Kidney epithelial cell (primary cell): ENCODE measurements at regions not wholly inside any gene's neighbourhood (a gene's known extent, or its start where the extent isn't known, plus 50 kb on each side); places are given as distances from the start of the nearest gene placed in this dataset.

Experiments used
- DNase-seq: peaks from one replicate; pipeline ENCODE4 v3.0.0-alpha.2; 2010; ENCODE audit warnings: low read depth
- H3K27me3 ChIP-seq: 2 replicates; pipeline ENCODE4 v1.6.0; 2011; ENCODE audit warnings: low read length; ENCODE audit not compliant: control insufficient read depth, insufficient read depth
- H3K36me3 ChIP-seq: 2 replicates; pipeline ENCODE4 v1.5.1; 2011; ENCODE audit warnings: low read length; ENCODE audit not compliant: control insufficient read depth, insufficient read depth
- H3K4me3 ChIP-seq: 2 replicates; pipeline ENCODE4 v1.5.1; 2011; ENCODE audit warnings: low read depth, mild to moderate bottlenecking, control low read depth, low read length
- TF ChIP-seq, protein P1 (sequence below): IDR thresholded peaks from 2 replicates; pipeline ENCODE4 v1.5.1; 2011; ENCODE audit warnings: mild to moderate bottlenecking, moderate library complexity, low read length, control low read depth, inconsistent platforms; ENCODE audit not compliant: insufficient read depth, poor library complexity, severe bottlenecking

DNA sequence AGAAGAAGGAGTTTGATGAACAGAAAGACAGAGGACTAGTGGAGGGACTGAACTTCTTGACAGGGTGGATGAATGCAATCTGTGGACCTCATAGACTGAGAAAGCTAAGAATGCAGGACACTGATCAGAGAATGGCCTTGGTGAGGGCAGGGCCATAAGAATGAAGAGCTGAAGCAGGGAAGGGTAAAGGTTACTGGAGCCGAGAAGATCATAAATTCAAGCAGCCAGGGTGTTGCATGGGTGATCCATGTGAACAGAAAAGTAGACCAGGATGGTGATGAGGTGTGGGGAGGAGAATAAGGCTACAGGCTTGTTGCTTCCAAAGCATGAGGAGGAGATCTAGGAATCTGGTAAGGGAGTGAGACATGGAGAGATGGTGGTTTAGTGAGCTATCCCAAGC lies 295.9 kb downstream of the ADGB start:
- H3K36me3 ChIP-seq, result no peaks in the 10 kb centered on the region
- TF ChIP-seq, protein P1, sequence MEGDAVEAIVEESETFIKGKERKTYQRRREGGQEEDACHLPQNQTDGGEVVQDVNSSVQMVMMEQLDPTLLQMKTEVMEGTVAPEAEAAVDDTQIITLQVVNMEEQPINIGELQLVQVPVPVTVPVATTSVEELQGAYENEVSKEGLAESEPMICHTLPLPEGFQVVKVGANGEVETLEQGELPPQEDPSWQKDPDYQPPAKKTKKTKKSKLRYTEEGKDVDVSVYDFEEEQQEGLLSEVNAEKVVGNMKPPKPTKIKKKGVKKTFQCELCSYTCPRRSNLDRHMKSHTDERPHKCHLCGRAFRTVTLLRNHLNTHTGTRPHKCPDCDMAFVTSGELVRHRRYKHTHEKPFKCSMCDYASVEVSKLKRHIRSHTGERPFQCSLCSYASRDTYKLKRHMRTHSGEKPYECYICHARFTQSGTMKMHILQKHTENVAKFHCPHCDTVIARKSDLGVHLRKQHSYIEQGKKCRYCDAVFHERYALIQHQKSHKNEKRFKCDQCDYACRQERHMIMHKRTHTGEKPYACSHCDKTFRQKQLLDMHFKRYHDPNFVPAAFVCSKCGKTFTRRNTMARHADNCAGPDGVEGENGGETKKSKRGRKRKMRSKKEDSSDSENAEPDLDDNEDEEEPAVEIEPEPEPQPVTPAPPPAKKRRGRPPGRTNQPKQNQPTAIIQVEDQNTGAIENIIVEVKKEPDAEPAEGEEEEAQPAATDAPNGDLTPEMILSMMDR, result no peak
- H3K27me3 ChIP-seq, result no peaks in the 10 kb centered on the region
- no peak overlapping the region for H3K4me3 ChIP-seq
- DNase-seq, result no peak

DNA sequence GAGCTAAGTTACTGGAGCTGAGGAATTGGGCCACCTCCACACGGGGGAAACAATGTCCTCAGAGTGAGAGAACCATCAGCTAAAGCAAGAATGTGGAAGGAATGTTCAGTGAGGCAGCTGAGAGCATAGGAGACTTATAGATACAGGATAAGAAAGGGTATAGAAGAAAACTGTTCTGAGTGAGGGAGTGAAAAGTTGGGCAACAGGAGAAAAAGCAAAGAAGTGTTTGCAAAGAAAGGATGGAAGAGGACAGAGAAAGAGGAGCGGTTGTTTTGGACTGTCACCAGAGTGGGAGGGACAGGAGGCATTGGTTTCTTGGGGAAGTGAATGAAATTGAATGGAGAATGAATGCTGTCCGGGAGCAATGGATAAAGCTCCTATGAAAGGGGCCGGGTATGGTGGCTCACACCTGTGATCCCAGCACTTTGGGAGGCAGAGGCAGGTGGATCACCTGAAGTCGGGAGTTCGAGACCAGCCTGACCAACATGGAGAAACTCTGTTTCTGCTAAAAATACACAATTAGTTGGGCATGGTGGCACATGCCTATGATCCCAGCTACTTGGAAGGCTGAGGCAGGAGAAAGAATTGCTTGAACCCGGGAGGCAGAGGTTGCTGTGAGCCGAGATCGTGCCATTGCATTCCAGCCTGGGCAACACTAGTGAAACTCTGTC lies 296.5 kb downstream of the ADGB start:
- Histone ChIP-seq H3K4me3 (no peak overlapping the region), H3K36me3 (no peaks in the 10 kb centered on the region), H3K27me3 (no peaks in the 10 kb centered on the region)
- TF ChIP-seq, protein P1, result no peak
- DNase-seq, result no peak

DNA sequence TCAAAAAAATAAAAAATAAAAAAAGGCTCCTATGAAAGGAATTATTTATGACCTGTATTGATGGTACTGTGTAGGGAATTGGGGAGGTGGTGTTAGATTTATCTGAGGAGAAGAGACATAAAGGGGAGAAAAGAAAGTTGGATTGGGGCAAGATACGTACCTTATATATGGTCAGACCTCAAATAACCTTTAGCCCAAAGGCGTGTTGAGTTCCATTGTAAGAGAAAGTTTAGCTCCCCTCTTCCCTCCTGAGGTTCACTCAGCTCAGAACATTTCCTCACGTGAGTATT lies 296.9 kb downstream of the ADGB start:
- no peaks in the 10 kb centered on the region for H3K36me3 ChIP-seq
- H3K4me3 ChIP-seq, result no peak overlapping the region
- TF ChIP-seq, protein P1, result no peak
- DNase-seq, result no peak
- H3K27me3 ChIP-seq, result no peaks in the 10 kb centered on the region

DNA sequence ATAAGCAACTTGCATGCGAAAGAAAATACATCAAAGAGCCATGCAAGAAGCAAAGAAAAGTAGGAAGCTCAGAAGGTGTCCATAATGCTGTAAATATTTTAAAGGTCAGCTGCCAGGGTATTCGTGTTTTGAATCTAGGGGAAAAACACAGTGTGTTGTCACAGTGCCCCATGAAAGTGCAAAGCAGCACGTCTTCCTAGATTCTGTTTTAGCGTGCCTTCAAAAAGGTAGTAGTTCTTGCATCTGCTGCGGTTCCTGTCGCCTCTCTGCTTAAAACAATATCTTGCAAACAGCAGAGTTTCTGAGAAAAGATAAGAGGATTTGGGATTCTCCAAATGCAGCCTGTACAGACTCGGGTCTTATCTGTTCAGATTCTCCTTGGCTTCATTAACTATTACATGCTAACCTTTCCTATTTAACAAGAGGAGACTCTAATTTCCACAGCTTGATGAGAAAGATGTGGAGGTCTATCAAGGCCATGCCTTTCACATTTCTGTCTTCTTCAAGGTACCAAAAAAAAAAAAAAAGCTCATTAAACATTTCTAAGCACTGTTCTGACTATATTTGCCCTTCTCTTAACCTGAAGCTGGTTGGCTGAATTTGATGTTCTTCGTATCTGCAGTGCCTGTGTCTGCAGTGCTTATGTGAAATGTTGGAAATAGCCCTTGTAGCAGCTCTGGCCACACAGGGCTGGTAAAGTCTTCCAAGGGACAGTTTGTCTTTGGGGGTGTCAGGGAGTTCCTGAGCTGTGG lies 297.5 kb downstream of the ADGB start:
- Histone ChIP-seq H3K27me3 (no peaks in the 10 kb centered on the region), H3K36me3 (no peaks in the 10 kb centered on the region), H3K4me3 (no peak overlapping the region)
- TF ChIP-seq, protein P1, result no peak
- DNase-seq, result no peak

DNA sequence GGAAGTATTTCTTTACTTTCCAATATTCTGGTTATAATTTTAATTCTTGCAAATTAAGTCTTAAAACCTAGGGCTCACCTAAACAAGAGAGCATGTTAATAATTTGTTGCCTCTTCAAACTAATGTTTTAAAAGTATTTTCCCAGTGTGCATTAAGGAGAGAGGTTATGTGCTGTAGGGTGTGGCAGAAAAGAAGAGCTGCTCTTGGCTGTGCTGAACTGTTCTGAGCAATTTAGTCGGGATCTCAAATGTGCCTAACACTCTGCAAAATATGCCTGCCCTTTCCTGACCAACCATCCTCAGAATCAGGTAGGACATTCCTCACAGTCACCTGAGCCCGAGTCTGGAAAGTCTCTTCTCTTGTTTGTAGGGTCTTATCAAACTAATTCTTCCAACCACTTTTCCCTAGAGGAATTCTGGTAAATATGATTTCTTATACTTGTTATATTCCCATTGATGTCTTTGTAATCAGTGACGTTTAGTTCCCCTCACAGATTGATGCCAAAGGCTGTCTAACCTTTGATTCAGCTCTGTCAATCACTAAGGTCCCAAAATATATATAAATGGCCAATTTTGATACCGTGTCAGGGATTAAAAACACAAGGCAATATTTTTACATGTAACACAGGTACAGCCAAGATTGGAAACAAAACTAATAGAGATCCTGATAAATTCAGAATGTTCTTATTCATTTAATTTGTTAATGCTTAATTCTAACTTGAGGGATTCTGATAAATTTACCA lies 298.4 kb downstream of the ADGB start:
- H3K27me3 ChIP-seq, result no peaks in the 10 kb centered on the region
- no peaks in the 10 kb centered on the region for H3K36me3 ChIP-seq
- TF ChIP-seq, protein P1, result no peak
- DNase-seq, result no peak
- no peak overlapping the region for H3K4me3 ChIP-seq
